ENCODE measurements at regions not wholly inside any gene's neighbourhood (a gene's known extent, or its start where the extent isn't known, plus 50 kb on each side); places are given as distances from the start of the nearest gene placed in this dataset.

DNA sequence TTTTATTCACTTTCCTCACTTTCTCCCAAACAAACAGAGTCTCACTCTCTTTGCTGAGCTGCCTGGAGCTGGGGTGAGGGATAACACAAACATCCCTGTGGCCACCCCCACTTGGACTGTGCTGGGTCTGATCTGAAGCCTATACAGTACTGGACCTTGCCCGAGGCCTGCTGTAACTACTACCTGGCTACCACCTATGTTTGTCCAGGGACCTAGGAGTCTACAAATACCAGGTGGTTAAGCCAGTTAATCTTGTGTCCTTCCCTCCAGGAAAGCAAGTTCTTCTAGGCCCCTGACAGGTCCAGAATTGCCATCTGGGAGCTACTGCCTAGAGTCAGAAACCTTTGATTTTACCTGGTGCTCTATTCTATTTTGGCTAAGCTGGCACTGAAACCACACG is 87.3 kb downstream of the RTL3 start:
- ChIA-PET CTCF (no interaction called here), POLR2A (no interaction called here)
- H3K9ac ChIP-seq = no peak overlapping the region
- no peaks in the 10 kb centered on the region for H3K4me1 ChIP-seq (ENCODE audit: control insufficient read depth in 1 of 2, insufficient read depth in 2 of 2, low read depth in 1 of 2, low read length in 1 of 2)
- no peaks in the 10 kb centered on the region for H3K9me2 ChIP-seq
- no peaks in the 10 kb centered on the region for H3K79me2 ChIP-seq (ENCODE audit: insufficient read depth)
- H3K9me3 ChIP-seq = no peaks in the 10 kb centered on the region
- peaks cover 9% of the 10 kb centered on the region; the same call in 1 of the 2 replicates for H3K27me3 ChIP-seq (ENCODE audit: insufficient read depth)
- DNase-seq = no peak
- H3K27ac ChIP-seq (ENCODE audit: low read depth in 2 of 2, low read length in 1 of 2) = no peak overlapping the region
- H2AFZ ChIP-seq (ENCODE audit: low read depth) = no peak overlapping the region
- no peaks in the 10 kb centered on the region for H3K36me3 ChIP-seq (replicated peaks in 1 of 2; ENCODE audit: control insufficient read depth in 1 of 2, insufficient read depth in 2 of 2, low read length in 1 of 2)
- no peaks in the 10 kb centered on the region for H3F3A ChIP-seq (replicated peaks; ENCODE audit: insufficient read depth)
- 0% methylated on average over 2 of the region's 2 CpGs for whole genome bisulfite sequencing (ENCODE audit: low lambda C conversion rate)
- TF ChIP-seq NFIC (IDR thresholded peaks at IDR 0.05; ENCODE audit: borderline replicate concordance) (no peak), CHD2 (IDR thresholded peaks at IDR 0.05; ENCODE audit: low read length, partially characterized antibody) (no peak), SIN3A (IDR thresholded peaks at IDR 0.05; ENCODE audit: borderline replicate concordance, low read depth, low read length) (no peak), POLR2AphosphoS5 (IDR thresholded peaks at IDR 0.05; ENCODE audit: low read depth, low read length) (no peak), EP300 (IDR thresholded peaks at IDR 0.05; ENCODE audit: borderline replicate concordance in 1 of 2, low read depth in 1 of 2, low read length in 1 of 2) (no peak), EZH2phosphoT487 (IDR thresholded peaks at IDR 0.05; ENCODE audit: borderline replicate concordance, low read depth) (no peak), RFX5 (IDR thresholded peaks at IDR 0.05; ENCODE audit: low read length) (no peak), MXI1 (IDR thresholded peaks at IDR 0.05; ENCODE audit: low read depth, low read length) (no peak), TEAD4 (IDR thresholded peaks at IDR 0.05; ENCODE audit: borderline replicate concordance, insufficient read depth) (no peak), MEF2A (IDR thresholded peaks at IDR 0.05; ENCODE audit: borderline replicate concordance, low read depth) (no peak), SMC3 (IDR thresholded peaks at IDR 0.05; ENCODE audit: low read depth, low read length) (no peak), ELF1 (IDR thresholded peaks at IDR 0.05) (no peak), FOXM1 (IDR thresholded peaks at IDR 0.05; ENCODE audit: low read depth) (no peak), GATA2 (CRISPR knock-in tag; IDR thresholded peaks at IDR 0.05) (no peak), RAD21 (IDR thresholded peaks at IDR 0.05; ENCODE audit: low read length) (no peak), GABPA (IDR thresholded peaks at IDR 0.05; ENCODE audit: low read depth) (no peak)
- TF ChIP-seq, protein P1, sequence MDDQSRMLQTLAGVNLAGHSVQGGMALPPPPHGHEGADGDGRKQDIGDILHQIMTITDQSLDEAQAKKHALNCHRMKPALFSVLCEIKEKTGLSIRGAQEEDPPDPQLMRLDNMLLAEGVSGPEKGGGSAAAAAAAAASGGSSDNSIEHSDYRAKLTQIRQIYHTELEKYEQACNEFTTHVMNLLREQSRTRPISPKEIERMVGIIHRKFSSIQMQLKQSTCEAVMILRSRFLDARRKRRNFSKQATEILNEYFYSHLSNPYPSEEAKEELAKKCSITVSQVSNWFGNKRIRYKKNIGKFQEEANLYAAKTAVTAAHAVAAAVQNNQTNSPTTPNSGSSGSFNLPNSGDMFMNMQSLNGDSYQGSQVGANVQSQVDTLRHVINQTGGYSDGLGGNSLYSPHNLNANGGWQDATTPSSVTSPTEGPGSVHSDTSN (IDR thresholded peaks at IDR 0.05) = no peak
- TF ChIP-seq, protein P2, sequence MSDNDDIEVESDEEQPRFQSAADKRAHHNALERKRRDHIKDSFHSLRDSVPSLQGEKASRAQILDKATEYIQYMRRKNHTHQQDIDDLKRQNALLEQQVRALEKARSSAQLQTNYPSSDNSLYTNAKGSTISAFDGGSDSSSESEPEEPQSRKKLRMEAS (IDR thresholded peaks at IDR 0.05; ENCODE audit: low read depth) = no peak
- TF ChIP-seq, protein P3, sequence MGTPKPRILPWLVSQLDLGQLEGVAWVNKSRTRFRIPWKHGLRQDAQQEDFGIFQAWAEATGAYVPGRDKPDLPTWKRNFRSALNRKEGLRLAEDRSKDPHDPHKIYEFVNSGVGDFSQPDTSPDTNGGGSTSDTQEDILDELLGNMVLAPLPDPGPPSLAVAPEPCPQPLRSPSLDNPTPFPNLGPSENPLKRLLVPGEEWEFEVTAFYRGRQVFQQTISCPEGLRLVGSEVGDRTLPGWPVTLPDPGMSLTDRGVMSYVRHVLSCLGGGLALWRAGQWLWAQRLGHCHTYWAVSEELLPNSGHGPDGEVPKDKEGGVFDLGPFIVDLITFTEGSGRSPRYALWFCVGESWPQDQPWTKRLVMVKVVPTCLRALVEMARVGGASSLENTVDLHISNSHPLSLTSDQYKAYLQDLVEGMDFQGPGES (IDR thresholded peaks at IDR 0.05; ENCODE audit: low read depth, low read length) = no peak
- TF ChIP-seq, protein P4, sequence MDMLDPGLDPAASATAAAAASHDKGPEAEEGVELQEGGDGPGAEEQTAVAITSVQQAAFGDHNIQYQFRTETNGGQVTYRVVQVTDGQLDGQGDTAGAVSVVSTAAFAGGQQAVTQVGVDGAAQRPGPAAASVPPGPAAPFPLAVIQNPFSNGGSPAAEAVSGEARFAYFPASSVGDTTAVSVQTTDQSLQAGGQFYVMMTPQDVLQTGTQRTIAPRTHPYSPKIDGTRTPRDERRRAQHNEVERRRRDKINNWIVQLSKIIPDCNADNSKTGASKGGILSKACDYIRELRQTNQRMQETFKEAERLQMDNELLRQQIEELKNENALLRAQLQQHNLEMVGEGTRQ (IDR thresholded peaks at IDR 0.05; ENCODE audit: borderline replicate concordance, low read depth, low read length) = no peak
- no peak overlapping the region for H3K4me2 ChIP-seq
- H4K20me1 ChIP-seq (ENCODE audit: insufficient read depth) = no peaks in the 10 kb centered on the region
- H3K4me3 ChIP-seq (ENCODE audit: low read depth in 2 of 2, low read length in 1 of 2) = no peak overlapping the region

All from SK-N-SH (cell line).